Tibial nerve (tissue), 4 donors: ENCODE measurements at regions not wholly inside any gene's neighbourhood (a gene's known extent, or its start where the extent isn't known, plus 50 kb on each side); places are given as distances from the start of the nearest gene placed in this dataset.
"Not testable (repeated sequence)": the region's sequence is repeated elsewhere in the genome, so short reads cannot be mapped to it uniquely, and the experiment has no call there.

ENCODE experiments used
- DNase-seq, 2 donors: peaks; one replicate each; pipeline ENCODE4 v3.0.0-alpha.2; 2019; ENCODE audit warnings: low spot score in 2 of 2
- H3K27ac ChIP-seq, 4 donors: fragments of 200-600 bp; sonication (generic) in 3 of 4; one replicate each; pipeline ENCODE4 v1.5.1; 2017 to 2019; ENCODE audit warnings: mild to moderate bottlenecking in 1 of 4
- H3K27me3 ChIP-seq, 2 donors: fragments of 200-600 bp; sonication (generic) in 1 of 2; one replicate each; pipeline versions ENCODE4 v1.5.1 to v1.6.0; 2017 to 2019
- H3K36me3 ChIP-seq, 3 donors: fragments of 200-600 bp; sonication (generic); one replicate each; pipeline ENCODE4 v1.5.1; 2018 to 2019
- H3K4me1 ChIP-seq, 4 donors: fragments of 200-600 bp; sonication (generic) in 3 of 4; one replicate each; pipeline ENCODE4 v1.5.1; 2017 to 2019
- H3K4me3 ChIP-seq, 4 donors: fragments of 200-600 bp; sonication (generic) in 3 of 4; one replicate each; pipeline ENCODE4 v1.5.1; 2017 to 2019; ENCODE audit warnings: mild to moderate bottlenecking in 1 of 4, moderate library complexity in 1 of 4
- H3K9me3 ChIP-seq, 4 donors: fragments of 200-600 bp; sonication (generic) in 3 of 4; one replicate each; pipeline ENCODE4 v1.5.1; 2017 to 2019
- CTCF ChIP-seq, 5 experiments: fragments of 200-600 bp in 3 of 5; fragments of 450-650 bp in 2 of 5; sonication (generic) in 3 of 5; IDR thresholded peaks; one replicate each; pipeline ENCODE4 v1.5.1; 2016 to 2019; ENCODE audit warnings: antibody characterized with exemption in 5 of 5, mild to moderate bottlenecking in 3 of 5, moderate library complexity in 2 of 5
- EP300 ChIP-seq, 2 donors: sonication (generic); formaldehyde crosslinking; IDR thresholded peaks; one replicate each; pipeline ENCODE4 v1.6.1; 2017; ENCODE audit warnings: antibody characterized with exemption in 2 of 2, mild to moderate bottlenecking in 1 of 2
- POLR2A ChIP-seq, 2 donors: fragments of 450-650 bp; IDR thresholded peaks; one replicate each; pipeline ENCODE4 v1.6.1; 2017; ENCODE audit warnings: antibody characterized with exemption in 2 of 2, mild to moderate bottlenecking in 2 of 2, moderate library complexity in 2 of 2
- WGBS, 2 donors: methylation state at CpG; one replicate each; pipeline ENCODE4 v1.1.5; 2018; 5-methylcytosine and 5-hydroxymethylcytosine counted together

GRCh38 chr6:67952121-67952520, 683.0 kb upstream of the ADGRB3 start:
- Histone ChIP-seq H3K4me3 (no peak overlapping the region), H3K36me3 (no peaks in the 10 kb centered on the region), H3K4me1 (no peaks in the 10 kb centered on the region), H3K27me3 (no peaks in the 10 kb centered on the region), H3K27ac (no peak overlapping the region), H3K9me3 (peaks cover 0 to 16% (median 0%) of the 10 kb centered on the region in 4 donors)
- WGBS, 2 donors = 73 to 83% methylated on average over 1 of the region's 1 CpG
- no peak for TF ChIP-seq POLR2A (IDR thresholded peaks at IDR 0.05)
- no peak for TF ChIP-seq EP300 (IDR thresholded peaks at IDR 0.05)
- no peak for TF ChIP-seq CTCF (IDR thresholded peaks at IDR 0.05)
- DNase-seq = no peak

GRCh38 chr6:67947762-67948161, 687.3 kb upstream of the ADGRB3 start:
- not testable (repeated sequence) for DNase-seq, H3K27me3 ChIP-seq, H3K4me1 ChIP-seq, H3K27ac ChIP-seq, H3K36me3 ChIP-seq, H3K9me3 ChIP-seq, H3K4me3 ChIP-seq
- 92 to 100% methylated on average over 1 of the region's 1 CpG for WGBS, 2 donors

GRCh38 chr6:67935976-67936477, 699.1 kb upstream of the ADGRB3 start:
- WGBS, 2 donors = 89 to 92% methylated on average over 2 of the region's 2 CpGs
- no peak overlapping the region for H3K4me3 ChIP-seq
- H3K27ac ChIP-seq = no peak overlapping the region
- no peaks in the 10 kb centered on the region for H3K36me3 ChIP-seq
- H3K27me3 ChIP-seq = no peaks in the 10 kb centered on the region
- TF ChIP-seq POLR2A (IDR thresholded peaks at IDR 0.05) (no peak), CTCF (IDR thresholded peaks at IDR 0.05) (no peak), EP300 (IDR thresholded peaks at IDR 0.05) (no peak)
- no peak for DNase-seq
- no peaks in the 10 kb centered on the region for H3K4me1 ChIP-seq
- H3K9me3 ChIP-seq = no peaks in the 10 kb centered on the region

GRCh38 chr6:67933278-67933677, 701.8 kb upstream of the ADGRB3 start:
- H3K9me3 ChIP-seq = no peaks in the 10 kb centered on the region
- no peak overlapping the region for H3K4me3 ChIP-seq
- no peaks in the 10 kb centered on the region for H3K36me3 ChIP-seq
- WGBS, 2 donors = 67 to 68% methylated on average over 1 of the region's 1 CpG
- no peaks in the 10 kb centered on the region for H3K27me3 ChIP-seq
- H3K4me1 ChIP-seq = no peaks in the 10 kb centered on the region
- no peak for DNase-seq
- TF ChIP-seq POLR2A (IDR thresholded peaks at IDR 0.05) = no peak
- no peak for TF ChIP-seq EP300 (IDR thresholded peaks at IDR 0.05)
- no peak for TF ChIP-seq CTCF (IDR thresholded peaks at IDR 0.05)
- H3K27ac ChIP-seq = no peak overlapping the region

- DNase-seq, H3K4me3 ChIP-seq: not testable (repeated sequence)
- 70 to 83% methylated on average over 2 to 3 of the region's 3 CpGs for WGBS, 2 donors
Observed at GRCh38 chr6:67922588-67922987, 712.5 kb upstream of the ADGRB3 start.

GRCh38 chr6:67920040-67920439, 715.0 kb upstream of the ADGRB3 start:
- not testable (repeated sequence) for H3K4me3 ChIP-seq, H3K27ac ChIP-seq, H3K9me3 ChIP-seq, H3K36me3 ChIP-seq, DNase-seq, H3K27me3 ChIP-seq, H3K4me1 ChIP-seq
- 81 to 96% methylated on average over 1 of the region's 1 CpG for WGBS, 2 donors

More at GRCh38 chr6:67922588-67922987, 712.5 kb upstream of the ADGRB3 start:
- H3K4me1 ChIP-seq, H3K9me3 ChIP-seq, H3K36me3 ChIP-seq, H3K27ac ChIP-seq, H3K27me3 ChIP-seq: not testable (repeated sequence)

GRCh38 chr6:67916399-67916798, 718.7 kb upstream of the ADGRB3 start:
- Histone ChIP-seq H3K4me3 (no peak overlapping the region), H3K36me3 (no peaks in the 10 kb centered on the region), H3K27ac (no peak overlapping the region), H3K4me1 (no peaks in the 10 kb centered on the region), H3K27me3 (no peaks in the 10 kb centered on the region), H3K9me3 (peaks cover 0 to 5% (median 2%) of the 10 kb centered on the region in 4 donors)
- 68 to 78% methylated on average over 2 of the region's 2 CpGs for WGBS, 2 donors
- TF ChIP-seq CTCF (IDR thresholded peaks at IDR 0.05) (no peak), EP300 (IDR thresholded peaks at IDR 0.05) (no peak), POLR2A (IDR thresholded peaks at IDR 0.05) (no peak)
- no peak for DNase-seq
